DMS79 (cell line): ENCODE measurements at regions not wholly inside any gene's neighbourhood (a gene's known extent, or its start where the extent isn't known, plus 50 kb on each side); places are given as distances from the start of the nearest gene placed in this dataset.
"Not testable (repeated sequence)": the region's sequence is repeated elsewhere in the genome, so short reads cannot be mapped to it uniquely, and the experiment has no call there.

ENCODE experiments used
- DNase-seq: peaks from one replicate; lab custom pipeline; 2025; lab: John Stamatoyannopoulos, UW

DNA sequence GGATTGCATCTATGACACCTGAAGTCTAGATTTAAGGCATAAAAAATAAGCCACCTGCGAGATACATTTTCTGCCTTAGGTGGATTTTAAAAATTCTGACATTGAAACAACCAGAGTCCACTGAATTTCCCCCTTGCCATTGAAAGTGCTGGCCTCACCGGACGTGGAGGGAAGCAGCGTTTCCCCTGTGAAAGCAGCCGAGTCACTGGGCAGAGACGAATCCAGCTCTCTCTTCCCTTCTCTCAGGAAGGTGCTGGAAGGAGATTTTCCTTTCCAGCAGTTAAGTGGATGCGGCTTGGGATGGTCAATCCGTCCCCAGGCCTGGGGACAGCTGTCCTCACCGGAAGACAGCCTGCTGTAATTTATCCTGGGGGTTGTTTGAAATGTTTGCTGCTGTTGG, 270.9 kb upstream of the FOXF1 start:
- DNase-seq, result no peak

DNA sequence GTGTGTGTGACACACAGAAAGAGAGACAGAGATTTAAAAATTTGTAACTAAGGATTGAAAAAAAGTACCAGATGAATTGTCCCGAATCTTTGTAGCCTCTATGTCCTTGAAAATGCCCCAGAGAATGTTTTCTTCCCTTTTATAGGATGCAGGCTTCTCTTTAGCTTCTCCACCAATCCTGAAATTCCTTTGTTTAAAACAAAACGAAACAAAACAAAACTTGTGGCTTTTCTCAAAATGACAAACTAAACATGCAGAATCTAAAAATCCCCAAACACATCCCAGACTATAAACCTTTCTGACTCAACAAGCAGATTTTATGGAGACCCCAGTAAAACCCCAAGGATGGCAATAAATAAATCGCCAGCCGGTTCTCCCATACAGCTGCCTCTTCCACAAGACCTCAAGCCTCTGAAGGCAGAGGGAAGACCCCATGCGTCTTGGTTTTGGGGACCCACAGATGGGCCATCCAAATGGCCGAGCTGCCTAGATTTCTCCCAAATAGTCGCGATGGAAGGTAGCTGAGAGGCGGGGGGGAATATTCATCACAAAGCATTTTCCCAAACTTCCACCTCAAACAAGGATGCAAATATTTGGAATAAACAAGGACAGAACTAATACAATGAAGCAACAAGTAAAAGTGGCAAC, 269.5 kb upstream of the FOXF1 start:
- DNase-seq, result no peak

DNA sequence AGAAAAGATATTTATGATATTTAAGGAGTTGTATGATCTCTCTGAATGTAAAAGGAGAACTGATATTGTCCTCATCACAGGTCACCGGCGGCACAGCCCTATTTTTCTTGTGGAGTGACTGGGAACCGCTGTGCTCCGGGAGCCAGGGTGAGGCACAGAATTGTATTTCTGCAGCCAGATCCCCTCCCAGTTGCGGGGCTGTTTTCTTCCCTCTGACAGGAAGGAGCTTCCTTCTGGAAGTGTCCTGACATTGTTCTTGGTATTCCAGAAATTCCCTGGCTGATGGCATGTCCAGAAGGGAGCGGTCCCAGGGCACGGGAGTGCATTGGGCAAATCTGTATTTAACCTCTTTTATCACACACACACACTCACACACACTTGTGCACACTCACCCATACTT, 268.6 kb upstream of the FOXF1 start:
- no peak for DNase-seq

DNA sequence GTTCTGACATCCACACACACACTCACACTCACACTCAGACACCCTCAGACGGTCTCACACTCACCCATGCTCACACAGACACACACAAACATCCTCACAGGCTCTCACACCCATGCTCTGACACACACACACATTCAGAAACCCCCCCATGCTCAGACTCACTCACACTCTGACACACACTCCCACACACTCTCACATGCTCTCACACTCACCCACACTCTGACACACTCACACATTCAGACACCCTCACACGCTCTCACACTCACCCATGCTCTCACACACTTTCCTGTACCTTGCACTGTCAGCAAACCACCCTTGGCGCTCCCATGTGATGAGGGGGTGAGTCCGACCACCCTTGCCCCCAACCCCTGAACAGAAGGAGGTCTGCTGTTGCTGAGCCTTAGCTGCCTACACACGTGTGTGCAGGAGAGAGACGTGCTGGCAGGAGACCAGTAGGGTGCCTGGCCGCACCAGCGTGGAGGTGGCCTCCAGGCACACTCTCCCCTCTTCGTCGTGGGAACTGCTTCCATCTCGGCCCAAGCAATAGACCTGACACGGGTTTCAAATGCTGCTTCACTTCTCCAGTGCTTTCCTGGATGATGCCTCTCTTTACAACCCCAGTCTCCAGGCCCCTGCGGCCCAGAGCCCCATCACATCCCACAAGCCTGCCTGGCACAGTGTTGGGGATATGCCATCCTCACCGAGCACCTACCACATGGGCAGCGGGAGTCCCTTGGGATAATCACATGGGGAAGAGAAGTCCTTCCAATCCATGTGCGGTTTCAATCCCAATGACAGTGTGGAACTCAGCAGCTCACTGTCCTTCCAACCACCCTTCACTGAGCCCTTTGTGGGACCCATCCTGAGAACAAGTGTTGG, 267.8 kb upstream of the FOXF1 start:
- no peak for DNase-seq

DNA sequence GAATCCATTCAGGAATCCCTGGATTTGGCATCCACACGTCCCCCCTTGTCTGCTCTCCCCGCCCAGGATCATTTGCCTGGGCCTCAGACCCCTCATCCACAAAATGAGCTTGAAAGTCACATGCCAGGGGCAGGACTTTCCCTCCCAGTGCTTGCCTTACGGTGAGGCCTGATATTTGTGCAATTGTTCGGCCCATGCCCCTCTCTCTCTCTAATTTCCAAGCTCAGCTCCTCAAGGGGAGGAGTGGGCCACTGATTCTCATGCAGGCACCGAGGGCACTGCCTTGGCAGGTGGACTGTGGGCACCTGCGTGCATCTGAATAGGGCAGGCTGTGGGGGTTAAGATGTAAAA, 267.2 kb upstream of the FOXF1 start:
- no peak for DNase-seq

DNA sequence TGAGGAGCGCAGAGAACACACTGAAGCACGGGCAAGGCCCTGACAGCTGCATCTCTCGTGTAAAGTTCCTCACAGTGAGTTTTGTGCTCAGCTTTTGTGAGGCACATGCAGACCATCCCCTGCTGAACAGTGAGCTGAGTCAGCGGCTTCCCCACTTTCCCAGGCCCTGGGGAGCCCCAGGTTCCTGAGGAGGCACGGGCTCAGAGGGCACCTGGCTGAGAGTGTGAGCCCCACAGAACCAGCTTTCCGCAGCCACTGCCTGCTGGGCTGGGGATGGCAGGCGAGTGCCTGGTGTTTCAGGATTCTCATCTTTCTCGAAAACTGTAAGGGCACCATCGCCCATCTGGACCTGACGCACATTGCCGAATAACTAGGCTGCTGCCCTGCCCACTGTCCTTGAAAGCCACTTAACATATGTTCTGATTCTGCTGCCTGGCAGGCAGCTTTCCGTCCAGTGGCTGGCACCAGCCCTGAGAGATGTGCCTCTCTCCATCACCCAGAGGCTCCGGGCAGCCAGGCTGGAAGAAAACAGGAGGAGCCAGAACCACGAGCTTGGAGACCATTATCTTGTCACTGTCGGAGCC, 266.7 kb upstream of the FOXF1 start:
- no peak for DNase-seq

DNA sequence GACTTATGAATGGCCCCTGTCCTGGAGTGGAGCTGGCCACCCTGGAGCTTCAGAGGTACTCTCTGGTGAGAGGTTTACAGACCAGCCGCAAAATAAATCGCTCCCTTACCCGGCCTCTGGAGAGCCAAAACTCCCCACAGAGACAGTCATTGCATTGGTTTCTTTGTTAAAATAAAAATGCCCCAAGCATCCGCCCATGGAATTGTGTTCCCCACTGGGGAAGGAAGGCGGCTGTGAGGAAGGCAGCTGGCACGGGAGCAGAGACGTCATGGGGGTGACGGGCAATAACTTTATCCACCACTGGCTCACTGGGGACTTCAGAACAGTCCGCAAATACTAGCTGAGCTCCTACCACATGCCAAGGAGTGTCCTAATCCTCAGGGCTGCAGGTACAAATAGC, 266.2 kb upstream of the FOXF1 start:
- no peak for DNase-seq

DNA sequence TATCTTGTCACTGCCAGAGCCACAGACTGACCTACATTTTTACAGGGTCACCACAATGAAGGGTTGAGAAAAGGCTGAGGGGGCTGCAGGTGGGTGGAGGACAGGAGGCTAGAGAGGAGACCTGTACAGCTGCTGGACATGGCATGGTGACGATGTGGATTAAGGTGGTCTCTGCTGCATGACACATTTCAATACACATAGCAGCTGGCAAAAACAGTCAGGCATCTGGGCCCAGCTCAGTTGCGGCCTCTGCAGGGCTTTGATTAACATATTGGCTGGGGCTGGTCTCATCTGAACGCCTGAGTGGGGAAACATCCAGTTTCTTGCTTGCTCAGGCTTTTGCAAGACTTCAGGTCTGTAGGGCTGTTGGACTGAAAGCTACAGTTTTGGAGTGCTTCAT, 265.4 kb upstream of the FOXF1 start:
- DNase-seq, result no peak

DNA sequence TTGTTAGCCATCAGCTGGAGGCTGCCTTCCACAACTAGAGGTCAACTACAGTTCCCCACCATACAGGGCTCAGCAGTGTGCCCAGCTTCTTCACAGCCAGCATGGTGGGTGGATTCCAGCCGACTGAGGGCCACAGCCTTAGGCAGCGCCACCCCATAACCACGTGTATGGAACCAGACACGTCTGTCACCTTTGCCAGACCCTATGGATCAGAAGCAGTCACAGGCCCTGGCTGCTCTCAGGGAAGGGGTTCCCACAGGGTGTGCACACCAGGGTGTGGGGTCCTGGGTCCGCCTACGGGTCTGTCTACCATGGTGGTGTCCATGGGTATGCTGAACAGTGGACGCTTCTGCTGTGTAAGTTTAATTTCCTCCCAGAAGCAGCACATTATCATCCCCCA, 265.0 kb upstream of the FOXF1 start:
- DNase-seq, result no peak

DNA sequence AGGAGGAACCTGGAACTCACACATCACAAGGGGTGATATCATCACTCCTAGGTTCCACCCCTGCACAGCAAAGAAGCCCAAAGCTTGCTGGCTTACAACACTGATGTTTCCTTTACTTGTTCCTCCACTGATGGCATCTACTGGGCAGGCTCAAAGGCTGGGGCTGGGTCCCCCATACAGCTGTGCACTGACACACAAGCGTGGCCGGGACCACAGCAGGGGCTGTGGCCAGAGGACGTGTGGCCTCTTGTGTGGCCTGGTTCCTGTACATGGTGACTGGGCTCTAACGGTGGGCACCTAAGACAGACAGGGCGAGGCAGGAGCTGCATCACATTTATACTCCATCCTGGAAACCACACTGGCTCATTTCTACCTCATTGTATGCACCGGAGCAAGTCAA, 264.4 kb upstream of the FOXF1 start:
- no peak for DNase-seq

DNA sequence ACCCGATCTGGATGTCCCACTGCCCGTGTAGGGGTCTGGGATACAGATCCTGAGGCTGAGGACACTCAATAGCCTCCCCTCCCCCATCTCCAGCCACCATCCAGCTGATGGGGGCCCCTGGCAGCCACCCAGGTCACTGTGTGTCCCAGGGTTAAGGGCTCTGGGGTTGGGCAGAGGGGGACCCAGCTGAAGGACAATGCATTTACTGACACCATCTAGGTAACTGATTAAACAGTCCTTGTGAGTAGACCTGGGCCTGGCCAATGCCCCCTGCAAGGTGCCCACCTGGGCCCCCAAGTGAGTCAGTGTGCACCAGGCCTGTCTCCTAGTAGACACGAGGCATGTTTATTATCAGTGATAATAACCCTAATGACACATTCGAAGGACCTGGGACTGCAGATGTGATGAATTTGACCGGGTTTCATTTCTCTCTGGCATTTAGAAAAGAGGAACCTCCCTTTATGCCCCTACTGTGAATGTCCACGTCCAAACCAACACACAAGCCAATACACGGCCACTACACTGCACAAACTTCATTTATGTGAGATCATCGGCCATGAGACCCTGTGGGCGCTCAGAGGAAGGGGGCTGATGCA, 261.9 kb upstream of the FOXF1 start:
- DNase-seq, result no peak

DNA sequence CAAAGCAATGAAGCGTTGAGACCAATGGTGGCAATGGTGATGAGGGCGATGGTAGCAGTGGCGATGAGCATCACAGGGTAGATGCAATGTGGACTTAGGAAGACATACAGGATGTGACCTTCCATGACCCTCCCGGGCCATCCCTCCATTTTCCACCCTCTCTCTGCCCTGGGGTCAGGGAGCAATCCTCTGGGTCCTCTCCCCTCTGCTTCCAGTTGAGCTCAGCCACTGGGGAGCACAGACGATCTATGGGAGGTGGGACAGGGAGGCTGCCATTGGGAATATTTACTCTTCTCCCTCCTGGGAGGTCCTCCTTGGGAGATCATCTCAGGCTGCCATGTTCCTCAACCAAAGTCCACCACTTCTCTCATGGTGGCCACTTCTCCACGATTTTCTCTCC, 260.7 kb upstream of the FOXF1 start:
- DNase-seq, result no peak

DNA sequence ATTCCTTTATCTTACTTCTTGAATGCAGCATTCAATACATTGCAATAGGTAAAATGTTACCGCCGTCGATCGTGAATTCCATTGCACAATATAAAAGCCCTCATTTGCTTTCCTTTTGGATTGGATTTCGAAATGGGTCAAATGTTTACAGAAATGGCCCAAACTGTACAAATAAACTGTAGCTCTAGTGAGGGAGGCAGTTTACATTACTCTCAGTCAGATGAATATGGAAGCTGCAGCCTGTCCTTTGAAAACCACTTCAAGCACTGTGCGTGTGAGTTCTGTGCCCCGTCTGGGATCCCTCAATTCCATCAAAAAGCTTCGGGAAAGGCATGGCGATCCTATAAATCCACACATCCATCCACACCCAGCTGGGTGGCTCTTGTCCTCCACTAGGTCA, 258.6 kb upstream of the FOXF1 start:
- DNase-seq, result no peak

DNA sequence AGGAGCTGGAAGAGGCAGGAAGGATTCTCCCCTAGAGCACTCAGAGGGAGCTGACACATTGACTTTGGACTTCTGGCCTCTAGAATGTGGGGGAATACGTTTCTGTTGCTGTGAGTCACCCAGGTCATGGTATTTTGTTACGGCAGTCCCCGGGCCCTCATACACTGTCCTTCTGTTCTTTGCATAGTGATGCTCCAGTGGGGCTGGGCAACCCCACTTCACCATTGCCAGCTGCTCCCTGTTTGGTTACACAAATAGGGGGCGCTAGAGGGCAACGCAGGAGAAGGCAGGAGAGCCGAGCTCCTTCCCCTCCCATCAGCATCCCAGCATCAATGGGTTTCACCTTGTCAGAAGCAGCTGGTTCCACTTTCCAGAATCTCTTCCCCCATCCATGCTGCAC, 257.7 kb upstream of the FOXF1 start:
- no peak for DNase-seq

DNA sequence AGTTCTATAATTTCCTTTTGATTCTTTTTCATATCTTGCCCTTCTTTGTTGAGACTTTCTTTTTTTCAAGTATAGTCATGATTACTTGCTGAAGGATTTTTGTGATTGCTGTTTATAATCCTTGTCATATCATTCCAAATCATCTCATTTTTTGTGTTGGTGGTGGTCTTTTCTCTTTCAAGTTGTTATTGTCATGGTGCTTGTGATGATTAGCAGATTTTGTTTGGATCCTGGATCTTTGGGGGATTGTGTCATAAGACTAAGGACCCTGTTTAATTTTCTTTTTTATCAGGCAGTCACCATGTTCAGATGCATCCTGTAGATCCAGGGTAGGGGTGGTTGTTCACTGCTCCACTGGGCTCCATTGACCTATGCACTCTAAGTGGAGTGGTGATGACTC, 254.4 kb upstream of the FOXF1 start:
- DNase-seq, result no peak

DNA sequence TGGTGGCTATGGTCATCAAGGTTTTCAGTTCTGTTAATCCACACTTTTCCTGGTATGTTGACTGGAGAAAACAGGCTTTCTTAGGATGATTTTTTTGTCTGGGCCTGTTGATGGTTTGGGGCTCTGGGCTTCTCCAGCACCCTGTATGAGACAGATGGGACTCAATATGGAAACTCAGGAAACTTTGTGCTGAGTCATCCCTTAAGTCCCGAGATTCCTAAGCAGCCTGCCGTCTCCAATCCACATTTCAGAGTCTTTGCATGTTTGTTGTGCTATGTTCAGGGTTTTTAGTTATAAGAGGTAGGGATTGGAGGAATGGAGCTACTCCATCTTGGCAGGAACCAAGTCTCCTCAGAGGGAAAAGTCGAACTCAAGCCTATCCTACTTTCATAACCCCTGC, 253.3 kb upstream of the FOXF1 start:
- no peak for DNase-seq

DNA sequence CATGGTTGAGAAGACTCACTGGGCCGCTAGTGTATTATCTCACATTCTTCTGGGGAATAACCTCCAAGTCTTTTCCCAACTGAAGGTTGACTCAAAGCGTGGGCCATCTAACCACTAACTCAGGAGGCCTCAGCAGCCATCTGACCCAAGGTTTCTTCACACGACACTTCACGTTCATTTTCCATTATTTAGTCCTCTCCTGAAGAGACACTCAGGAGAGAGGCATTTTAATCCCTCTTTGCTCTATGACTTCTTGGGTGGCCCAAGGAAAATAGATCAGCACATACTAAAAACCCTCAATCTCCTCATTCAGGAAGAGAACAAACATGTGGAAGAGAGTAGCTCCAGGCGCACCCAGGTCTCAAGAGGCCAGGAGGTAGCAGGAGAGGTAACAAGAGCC, 252.8 kb upstream of the FOXF1 start:
- DNase-seq, result no peak

DNA sequence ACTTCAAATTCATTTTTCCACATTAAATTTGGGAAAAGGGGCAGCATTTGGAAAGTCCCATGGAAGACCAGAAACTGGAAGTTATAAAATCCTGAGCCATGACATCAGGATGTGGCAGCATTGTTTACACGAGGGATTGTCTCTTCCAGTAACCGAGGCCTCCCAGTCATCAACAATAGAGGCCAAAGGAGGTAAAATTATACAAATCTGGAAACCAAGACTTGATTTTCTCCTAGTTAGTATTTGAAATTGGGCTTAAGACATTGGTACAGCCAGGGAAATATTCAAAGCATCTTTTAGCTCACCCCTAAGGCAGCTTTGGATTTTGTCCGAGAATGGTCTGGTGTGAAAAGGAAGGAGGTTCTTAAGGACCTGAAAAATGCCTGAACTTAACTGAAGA, 251.6 kb upstream of the FOXF1 start:
- no peak for DNase-seq

DNA sequence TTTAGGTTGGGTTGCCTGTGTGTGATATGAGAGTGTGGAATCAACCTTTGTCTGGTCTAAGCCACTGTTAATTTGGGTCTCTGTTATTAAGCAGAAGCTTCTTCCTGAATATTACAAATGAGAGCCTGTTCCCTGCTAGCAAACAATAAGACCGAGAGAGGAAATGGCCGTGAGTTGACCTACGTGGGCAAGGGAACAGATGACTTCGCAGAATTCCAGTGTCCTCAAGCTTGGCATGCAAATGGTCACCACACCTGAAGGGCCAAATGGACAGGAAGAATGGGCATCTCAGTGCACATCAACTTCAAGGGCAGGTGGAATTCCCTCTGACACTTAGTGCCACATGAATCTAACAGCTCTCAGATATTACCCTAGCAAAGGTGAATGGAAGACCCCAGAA, 250.8 kb upstream of the FOXF1 start:
- no peak for DNase-seq

DNA sequence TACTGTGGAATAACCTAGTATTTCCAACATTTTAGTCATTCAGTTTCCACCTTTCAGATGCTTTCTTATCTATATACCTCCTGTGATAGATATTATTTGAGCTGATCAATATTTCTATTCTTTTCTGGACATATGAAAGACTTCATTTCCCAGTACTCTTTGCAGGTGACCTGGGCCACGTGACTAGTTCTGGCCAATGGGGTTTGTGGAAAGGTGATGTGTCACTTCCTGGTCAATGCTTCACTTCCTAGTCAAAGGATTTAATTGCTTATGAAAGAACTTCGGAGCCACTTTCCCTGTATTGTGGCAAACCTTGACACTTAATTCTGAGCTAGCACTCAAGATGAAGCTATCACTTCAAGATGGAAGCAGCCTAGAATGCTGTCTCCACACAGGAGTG, 248.9 kb upstream of the FOXF1 start:
- DNase-seq, result no peak

DNA sequence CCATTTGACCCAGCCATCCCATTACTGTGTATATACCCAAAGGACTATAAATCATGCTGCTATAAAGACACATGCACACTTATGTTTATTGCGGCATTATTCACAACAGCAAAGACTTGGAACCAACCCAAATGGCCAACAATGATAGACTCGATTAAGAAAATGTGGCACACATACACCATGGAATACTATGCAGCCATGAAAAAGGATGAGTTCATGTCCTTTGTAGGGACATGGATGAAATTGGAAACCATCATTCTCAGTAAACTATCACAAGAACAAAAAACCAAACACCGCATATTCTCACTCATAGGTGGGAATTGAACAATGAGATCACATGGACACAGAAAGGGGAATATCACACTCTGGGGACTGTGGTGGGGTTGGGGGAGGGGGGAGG, 242.7 kb upstream of the FOXF1 start:
- DNase-seq, result not testable (repeated sequence)

DNA sequence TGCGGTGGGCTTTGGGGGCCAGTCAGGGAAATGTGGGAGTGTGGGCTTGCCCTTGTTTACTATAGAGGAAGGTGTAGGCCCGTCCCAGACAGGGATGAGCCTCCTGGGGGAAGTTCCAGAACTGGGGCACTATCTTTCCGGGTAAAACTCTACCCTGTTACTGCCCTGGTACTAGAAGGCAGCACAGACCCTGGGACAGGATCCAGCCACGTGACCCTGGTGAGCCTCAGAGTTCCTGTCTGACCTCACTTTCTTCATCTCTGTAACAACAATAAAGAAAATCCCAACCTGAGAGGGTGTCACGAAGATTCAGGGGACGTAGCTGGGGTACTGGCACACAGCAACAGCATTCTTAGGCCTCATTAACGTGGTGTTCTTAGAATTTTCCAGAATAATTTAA, 239.6 kb upstream of the FOXF1 start:
- no peak for DNase-seq

DNA sequence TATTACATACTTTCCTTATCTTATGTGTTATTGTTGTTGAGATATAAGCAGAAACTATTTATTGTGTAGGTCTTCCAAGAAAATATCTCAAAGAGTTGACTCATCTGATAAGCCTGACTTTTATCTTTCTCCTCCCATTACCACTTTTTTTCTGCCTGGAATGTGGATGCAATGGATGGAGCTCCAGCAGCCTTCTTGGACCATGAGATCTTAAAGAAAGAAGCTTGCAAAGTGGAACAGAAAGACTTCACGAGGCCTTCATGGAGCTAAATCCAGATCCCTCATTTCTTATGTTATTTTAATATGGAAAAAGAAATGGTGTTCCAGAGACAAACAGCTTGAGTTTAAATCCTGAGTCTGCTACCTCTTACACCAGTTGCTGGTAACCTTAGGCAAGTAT, 237.6 kb upstream of the FOXF1 start:
- no peak for DNase-seq
